GM19372 (cell line): ENCODE measurements at regions not wholly inside any gene's neighbourhood (a gene's known extent, or its start where the extent isn't known, plus 50 kb on each side); places are given as distances from the start of the nearest gene placed in this dataset.

Experiments
- ATAC-seq: cut with Tn5 transposase; IDR thresholded peaks from one replicate; pipeline ENCODE4 v1.9.1; 2021; ENCODE audit warnings: mild to moderate bottlenecking, low read depth, moderate library complexity; ENCODE audit not compliant: unreplicated experiment

DNA sequence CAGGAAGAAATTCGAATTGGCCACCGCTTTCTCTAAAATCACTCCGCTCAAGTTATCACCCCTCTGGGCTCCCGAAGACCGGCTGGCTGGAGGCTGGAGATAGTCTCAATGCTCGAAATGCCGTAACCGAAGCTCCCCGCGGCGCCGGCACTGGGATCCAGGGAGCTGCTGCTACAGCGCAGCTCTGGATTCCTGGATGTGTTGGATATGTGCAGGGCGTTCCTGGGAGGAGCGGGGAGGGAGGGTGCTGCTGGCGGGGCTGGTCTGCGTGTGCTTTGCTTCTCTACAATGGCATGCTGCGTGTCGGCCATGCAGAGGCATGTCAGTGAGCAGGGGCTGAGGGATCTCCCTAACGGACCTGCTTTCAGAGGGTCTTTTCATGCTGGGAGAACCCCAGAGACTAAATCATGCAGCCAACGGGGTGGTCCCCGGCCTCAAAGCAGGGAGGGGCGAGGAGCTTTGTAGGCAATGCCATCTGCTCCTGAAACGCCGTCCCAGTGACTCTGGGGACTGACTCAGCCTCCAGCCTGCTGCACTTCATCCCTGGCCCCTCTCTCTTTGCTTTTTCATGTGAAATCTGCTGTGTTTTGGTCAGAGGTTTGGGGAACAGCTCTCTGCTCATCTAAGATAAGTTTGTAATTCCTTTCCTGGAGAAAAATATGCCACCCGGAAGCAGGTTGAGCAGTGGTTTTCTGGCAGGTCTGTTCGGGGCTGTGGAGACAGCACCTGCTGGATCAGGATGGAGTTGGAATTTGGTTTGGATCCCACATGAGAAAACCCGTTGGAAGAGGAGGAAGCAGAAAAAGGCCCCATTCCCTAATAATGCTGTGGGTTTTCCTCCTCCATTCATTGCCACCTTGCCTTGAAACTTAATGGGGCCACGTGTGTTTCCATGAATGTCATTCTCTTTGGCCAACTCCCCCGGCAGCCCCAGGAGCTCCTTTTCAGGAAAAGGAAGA is 311.4 kb downstream of the SEC14L1 start:
- ATAC-seq, result no peak

DNA sequence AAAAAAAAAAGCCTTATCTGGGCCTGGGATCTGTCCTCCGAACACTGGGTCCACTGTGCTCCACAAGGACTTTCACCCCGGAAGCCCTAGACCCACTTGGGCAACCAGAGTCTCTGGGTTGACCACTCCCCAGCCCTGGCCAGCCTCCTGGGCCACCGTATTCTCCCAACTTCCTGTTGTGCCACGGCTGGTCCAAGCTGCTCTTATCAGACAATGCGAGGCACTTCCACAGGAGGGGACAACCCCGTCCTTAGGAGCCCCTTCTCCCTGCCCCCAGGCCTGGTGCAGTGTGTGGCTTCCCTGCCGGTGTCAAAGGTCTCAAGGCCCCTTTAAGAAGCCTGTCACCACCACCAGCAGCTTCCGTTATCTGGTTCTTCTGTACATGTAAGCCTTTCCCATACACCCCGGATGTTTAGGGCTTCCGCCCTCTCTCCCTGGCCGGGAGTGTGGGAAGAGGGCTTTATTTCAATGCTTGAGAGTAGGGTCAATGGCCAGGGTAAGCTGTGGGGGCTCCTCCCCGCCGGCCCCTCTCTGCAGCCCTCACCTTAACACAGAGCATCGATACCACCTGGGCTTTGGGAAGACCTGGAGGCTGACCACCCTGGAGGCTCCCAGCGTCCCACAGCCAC is 313.0 kb downstream of the SEC14L1 start:
- no peak for ATAC-seq

DNA sequence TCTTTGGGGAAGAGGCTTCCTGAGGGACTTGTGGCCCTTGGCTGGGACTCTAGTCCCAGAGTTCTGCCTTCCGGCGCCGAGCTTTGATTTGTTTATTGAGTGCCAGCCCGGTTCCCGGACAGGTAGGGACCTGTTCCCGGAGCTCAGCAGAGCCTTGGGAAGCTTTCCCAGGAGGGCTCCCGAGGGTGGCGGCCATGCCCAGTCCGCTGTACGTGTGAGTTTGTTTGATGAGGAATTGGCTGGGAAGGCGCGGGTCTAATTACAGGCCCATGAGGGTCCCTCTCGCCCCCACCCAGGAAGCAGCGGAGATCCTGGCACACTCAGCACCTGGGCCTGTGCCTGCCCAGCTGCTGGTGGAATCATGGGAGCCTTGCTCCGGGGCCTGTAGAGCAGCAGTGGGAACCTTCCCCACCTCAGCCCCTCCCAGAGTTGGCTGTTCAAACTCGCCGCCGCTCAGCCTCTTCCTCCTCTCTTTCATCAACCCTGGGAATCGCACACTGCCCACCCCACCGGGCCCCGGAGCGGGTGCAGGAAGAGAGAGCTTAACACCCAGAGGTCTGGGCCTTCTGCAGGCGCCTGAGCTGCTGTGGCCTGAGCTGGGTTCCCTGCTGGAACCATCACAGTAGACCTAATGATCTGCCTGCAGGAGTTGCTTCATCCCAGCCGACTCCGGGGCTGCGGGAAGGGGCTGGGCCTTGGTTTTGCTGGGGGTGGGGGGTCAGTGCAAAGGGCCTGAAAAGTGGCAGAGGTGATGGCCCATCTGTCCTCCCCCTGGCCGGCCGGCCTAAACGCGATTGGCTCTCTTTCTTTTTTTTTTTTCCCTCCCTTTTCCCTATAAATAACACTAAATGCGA is 313.7 kb downstream of the SEC14L1 start:
- ATAC-seq, result no peak

DNA sequence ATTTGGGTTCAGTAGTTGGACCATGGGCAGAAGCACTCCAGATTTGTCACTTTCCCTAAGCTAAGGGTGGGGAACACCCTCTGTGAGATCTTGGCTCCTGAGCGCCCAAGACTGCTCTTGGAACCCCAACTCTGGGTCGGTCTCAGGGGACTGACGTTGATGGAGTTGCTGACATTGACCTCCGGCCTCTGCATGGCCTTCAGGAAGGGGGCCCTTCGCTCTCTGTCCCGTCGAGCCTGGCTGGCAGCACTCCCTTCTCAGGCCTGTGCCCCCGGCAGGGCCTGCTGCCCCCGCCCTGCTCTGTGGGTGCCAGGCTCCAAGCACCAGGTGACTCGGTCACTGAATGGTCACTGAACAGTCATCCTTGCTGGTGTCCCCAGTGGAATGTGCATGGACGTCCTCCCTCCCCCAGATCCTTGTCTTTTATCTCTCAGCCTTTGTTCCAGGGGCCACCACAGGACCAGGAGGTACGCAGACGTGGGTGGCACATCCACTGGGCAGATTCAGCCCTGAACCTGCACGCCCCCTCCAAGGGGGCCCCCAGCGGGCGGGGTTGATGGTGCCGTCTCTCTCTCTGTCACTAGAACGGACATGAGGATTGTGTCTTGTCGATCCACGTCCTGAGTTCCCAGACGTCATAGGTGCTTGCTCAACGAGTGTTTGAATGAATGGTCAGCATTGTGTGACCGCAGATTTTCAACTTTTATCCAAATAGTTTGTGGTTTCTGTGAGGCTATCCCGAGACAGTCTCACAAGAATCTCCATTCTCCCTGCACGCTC is 314.5 kb downstream of the SEC14L1 start:
- no peak for ATAC-seq

DNA sequence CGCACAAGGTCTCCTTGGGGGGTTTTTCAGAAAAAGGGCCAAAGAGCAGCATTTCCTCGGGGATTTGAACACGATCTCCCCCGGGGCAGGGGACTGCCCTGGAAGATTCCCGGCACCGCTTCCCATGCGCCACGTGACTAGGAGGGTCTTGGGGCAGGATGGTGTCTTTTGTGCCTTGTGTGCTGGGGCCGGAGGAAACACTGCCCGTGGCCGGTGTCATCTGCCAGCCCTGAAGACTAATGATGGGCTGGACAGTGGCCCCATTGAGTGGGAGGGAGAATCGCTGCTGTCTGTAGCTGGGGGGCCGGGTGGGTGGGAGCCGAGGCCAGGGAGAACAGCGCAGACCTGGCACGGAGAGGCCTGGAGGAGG is 315.1 kb downstream of the SEC14L1 start:
- no peak for ATAC-seq

DNA sequence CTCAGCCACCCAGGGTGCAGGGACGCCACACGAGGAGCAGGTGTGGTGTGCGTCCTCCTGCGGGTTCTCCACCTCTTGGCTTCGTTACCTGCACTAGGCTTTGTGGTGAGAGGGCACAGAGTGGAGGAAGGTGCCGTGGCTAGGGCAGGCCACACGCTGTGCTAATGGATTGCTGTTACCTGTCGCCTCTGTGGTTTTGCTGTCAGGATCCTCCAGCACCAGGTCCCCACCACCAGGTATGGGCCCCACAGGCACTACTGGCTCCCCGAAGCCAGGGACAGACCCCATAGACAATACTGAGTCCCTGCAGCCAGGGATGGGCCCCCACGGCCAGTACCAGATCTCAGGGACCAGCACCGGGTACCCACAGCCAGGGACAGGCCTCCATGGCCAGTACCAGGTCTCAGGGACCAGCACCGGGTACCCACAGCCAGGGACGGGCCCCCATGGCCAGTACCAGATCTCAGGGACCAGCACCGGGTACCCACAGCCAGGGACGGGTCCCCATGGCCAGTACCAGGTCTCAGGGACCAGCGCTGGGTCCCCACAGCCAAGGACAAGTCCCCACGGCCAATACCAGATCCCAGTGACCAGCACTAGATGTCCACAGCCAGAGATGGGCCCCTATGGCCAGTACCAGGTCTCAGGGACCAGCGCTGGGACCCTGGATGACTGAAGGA is 315.6 kb downstream of the SEC14L1 start:
- ATAC-seq, result no peak

DNA sequence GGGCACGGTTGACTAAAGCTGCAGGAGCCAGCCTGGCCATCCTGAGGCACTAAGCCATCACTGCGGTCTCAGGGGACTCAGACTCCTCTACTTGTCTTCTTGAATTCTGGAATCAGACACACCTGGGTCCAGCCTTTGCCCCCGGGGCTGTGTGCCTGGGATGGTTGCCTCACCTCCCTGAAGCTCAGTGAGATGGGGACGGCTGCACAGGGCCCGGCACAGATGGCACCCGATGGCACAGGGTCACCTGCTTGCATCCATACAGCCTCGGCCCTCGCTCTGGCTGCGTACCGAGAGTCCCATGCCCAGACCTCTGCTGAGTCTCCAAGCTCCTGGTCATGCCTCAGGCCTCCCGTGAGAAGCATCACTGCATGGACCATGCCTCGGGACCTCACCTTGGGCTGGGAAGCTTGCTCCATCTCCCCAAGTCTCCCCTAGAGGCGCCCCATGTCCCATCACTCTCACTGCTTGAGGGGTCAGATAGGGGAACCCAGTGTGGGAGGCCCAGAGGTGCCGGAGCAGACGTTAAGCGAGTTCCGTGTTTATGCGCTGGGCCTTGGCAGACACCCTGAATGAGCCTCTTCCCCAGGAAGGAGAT is 316.3 kb downstream of the SEC14L1 start:
- ATAC-seq, result no peak

DNA sequence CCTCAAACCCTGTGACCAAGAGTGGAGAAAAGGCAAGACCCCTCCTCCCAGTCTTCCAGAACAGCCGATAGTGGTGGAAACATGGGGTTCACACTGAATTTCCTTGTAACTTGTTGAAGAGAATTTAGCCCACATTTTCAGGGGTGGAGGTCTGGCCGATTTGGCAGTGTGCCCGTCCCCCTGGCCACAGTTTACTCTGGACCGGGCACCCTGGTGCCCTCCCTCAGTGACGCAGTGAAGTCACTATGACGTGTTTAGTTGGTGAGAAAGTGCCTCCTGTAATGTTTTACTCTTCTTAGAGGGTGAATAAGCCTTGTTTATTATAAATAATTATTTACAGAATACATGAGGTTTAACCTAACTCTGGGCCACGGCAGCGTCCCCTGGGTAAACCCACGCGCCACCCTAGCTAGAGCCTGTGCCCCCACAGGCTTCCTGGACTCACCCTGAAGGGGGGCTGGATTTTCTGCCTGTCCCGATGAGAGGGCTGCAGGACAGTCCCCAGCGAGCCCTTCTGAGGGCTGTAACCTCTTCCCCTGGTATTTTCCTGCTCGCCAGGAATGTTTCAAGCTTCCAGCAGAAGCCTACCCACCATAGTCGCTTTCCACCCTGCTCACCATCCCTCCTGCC is 316.9 kb downstream of the SEC14L1 start:
- no peak for ATAC-seq

DNA sequence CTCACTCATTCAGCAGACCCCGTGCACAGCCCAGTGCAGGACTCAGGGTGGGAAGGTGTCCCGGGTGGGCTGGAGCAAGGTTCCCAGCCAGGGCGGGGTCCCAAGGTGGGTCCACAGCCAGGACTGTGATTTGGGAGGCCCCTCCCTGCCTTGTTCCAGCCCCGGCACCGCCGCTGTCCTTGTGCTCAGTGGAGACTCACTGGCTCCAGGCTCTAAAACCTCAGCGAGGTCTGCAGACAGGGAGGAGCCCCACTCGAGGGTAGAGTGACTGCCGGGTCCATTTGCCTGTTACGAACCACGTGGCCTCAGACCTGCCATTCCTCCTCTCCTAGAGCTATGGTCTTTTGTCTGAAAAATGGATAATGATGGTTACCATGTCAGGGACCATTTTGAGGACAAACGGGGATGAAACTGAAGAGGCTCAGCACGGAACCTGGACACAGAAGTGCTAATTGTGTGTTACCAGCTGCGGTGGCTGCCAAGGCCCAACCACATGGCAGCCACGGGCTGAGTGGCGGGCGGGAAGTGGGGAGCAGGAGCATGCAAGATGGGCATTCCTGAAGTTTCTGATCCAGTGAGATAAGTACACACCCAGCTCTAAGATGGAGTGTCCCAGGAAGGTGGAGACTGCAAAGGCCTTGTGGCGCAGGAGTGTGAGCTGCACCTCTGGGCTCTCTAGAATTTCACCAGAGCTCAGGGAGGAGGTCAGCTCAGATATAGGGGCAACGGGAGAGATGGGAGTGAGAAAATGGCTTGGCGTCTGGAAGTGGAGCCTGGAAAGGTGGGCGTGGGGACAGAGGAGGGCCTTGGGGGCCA is 317.6 kb downstream of the SEC14L1 start:
- ATAC-seq, result no peak

DNA sequence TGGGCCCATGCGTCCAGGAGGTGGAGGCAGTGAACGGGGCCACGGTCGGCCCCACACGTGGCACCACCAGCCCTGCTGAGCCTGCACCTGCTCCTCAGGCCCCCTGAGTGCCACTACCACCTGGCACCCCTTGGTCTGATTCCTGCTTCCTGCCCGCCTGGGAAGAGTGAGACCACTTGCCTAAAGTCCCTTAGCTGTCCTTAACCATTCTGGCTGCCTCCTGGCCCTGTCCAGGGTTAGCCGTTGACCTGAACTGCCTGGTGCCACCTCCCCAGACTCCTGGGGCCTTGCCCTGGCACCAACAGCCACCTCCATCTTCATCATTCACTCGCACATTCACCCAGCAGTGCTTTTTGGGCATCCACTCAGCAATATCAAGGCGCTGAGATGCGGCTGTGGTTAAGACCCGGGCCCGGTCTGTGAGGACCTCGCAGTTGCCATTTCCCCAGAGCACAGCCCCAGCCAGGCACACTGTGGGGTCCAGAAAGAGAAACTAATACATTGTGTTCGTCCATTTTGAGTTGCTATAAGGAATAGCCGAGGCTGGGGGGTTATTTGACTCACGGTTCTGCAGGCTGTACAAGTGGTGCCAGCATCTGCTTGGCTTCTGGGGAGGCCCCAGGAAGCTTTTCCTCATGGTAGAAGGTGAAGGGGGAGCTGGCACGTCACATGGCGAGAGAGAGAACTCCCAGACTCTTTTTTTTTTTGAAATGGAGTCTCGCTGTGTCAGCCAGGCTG is 318.4 kb downstream of the SEC14L1 start:
- ATAC-seq, result no peak

DNA sequence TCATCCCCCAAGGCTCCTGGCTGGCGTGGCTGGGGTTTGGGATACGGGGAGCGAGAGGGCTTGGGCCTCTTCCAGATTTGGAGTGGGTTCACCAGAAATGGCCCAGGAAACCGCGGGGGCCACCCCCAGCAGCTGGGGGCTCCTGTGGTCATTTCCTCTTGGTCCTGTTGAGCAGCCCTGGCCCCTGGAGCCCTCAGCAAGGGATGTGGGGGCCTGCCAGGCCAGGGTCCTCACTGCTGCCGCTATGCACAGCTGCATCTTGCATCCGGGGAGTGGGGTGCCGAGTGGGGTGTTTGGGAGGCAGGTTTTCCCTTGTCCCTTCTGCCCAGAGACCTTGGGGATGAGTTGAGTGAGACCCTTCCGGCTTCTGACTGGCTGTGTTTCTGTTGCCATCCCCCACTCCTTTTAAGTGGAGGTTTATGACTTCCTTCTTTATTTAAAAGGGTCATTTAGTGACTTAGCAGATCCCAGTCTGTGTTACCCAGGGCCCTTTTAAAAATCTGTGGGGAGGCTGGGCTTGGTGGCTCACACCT is 319.8 kb downstream of the SEC14L1 start:
- no peak for ATAC-seq

DNA sequence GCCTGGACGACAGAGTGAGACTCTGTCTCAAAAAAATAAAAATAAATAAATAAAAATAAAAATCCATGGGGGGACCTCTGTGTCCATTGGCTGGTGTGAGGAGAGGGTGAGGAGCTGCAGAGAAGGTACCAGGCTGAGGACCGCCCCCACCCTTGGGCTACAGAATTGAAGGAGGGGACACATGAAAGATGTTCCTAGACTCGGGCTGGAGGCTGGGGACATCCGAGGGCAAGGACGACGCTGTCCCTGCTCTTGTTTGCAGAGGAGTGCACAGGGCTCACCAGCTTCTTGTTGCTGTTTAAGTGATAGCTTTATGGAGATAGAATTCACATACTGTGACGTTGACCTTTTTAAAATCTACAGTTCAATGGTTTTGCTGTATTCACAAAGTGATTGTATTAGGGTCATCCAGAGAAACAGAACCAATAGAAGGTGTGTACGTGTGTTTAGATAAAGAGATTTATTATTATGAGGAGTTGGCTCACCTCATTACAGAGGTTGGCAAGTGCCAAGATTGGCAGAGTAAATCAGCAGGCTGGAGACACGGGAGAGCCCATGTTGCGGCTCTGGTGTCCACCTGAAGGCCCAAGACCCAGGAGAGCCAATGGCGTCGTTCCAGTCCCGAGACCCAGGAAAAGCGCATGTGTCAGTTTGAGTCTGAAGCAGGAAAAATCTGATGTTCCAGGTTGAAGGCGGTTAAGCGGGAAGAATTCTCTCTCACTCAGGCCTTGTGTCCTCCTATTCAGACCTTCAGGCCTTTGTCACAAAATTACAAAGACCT is 320.7 kb downstream of the SEC14L1 start:
- ATAC-seq, result no peak

DNA sequence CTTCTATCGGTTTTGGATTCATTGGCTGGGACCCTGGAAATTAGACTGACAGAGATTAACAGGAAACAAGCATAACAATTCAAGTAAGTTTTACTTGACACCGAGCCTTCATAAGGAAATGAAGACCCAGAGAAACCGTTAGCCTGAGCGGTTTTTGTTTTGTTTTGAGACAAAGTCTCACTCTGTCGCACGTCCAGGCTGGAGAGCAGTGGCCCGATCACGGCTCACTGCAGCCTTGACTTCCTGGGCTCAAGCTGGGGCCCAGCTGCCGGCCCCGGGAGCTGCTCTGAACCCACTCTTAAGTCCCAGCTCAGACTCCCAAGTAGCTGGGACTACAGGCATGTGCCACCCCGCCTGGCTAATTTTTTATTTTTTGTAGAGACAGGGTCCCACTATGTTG is 321.3 kb downstream of the SEC14L1 start:
- ATAC-seq, result no peak

DNA sequence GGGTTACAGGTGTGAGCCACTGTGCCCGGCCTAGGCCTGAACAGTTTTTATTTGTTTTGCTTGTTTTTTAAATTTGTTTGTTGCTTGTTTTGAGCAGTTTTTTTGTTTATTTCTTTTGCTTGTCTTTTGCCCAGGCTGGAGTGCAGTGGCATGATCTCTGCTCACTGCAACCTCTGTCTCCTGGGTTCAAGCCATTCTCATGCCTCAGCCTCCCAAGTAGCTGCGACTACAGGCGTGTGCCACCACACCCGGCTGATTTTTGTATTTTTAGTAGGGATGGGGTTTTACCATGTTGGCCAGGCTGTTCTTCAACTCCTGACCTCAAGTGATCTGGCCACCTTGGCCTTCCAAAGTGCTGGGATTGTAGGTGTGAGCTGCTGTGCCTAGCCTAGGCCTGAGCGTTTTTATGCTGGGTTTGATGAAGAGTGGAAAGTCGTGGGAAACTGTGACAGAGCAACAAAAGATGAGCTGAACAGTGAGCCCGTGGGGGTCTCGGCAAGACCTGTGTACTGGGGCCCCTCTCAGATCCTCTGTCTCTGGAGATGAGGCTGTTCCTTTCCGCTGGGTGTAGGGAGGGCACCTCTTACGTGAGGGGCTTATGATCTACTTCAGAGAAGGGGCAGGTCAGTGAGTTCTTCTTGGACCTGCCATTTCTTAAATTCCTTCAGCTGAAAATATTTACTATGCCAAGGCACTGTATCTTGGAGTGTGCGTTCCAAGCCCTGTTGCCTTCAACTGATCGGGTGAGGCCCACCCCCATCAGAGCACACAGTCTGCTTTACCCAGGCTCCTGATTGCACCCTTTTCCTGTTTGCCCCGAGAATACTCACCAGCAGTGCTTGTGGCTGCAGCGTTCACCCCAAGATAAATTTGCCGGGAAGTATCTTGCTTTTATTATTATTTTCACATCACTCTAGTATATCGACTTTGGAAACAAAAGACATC is 322.1 kb downstream of the SEC14L1 start:
- ATAC-seq, result no peak

DNA sequence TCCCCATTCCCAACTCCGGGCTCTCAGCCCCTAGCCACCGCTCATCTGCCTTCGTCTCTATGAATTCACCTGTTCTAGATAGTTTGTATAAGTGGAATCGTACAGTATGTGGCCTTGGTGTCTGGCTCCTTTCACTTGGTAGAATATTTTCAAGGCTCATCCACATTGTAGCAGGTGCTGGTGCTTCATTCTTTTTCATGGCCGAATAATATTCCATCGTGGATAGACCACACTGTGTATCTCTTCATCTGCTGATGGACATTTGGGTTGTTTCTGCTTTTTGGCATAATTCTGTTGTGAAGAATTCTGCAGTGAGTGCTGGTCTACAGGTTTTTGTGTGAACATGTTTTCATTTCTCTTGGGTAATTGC is 324.2 kb downstream of the SEC14L1 start:
- ATAC-seq, result no peak
